H1 (cell line): ENCODE measurements at regions not wholly inside any gene's neighbourhood (a gene's known extent, or its start where the extent isn't known, plus 50 kb on each side); places are given as distances from the start of the nearest gene placed in this dataset.

Source experiments
- CEBPB ChIP-seq: IDR thresholded peaks from 2 replicates; pipeline ENCODE4 v1.6.1; 2012; ENCODE audit warnings: low read depth, low read length
- CTCF ChIP-seq, 3 experiments: IDR thresholded peaks; 1 replicate in 2 of 3; 2 replicates in 1 of 3; pipeline versions ENCODE4 v1.5.1 to v1.6.1; 2011; ENCODE audit warnings: low read length in 3 of 3, mild to moderate bottlenecking in 3 of 3, inconsistent platforms in 2 of 3, low read depth in 1 of 3, moderate library complexity in 1 of 3; ENCODE audit not compliant: insufficient read depth in 1 of 3; ENCODE audit errors: control extremely low read depth in 1 of 3
- FOSL1 ChIP-seq: IDR thresholded peaks from 2 replicates; pipeline ENCODE4 v1.6.1; 2011; ENCODE audit warnings: mild to moderate bottlenecking, low read depth, low read length, moderate library complexity; ENCODE audit not compliant: insufficient read depth
- GTF2F1 ChIP-seq: IDR thresholded peaks from 2 replicates; pipeline ENCODE4 v1.6.1; 2012; ENCODE audit warnings: low read depth, low read length, improper control_type of control experiment, borderline replicate concordance
- POLR2A ChIP-seq, 2 experiments: IDR thresholded peaks; 1 replicate in 1 of 2; 2 replicates in 1 of 2; pipeline ENCODE4 v1.6.1; 2011; ENCODE audit warnings: low read depth in 2 of 2, low read length in 2 of 2, mild to moderate bottlenecking in 2 of 2; ENCODE audit errors: control extremely low read depth in 1 of 2
- POLR2AphosphoS5 ChIP-seq: IDR thresholded peaks from 2 replicates; pipeline ENCODE4 v1.6.1; 2011; ENCODE audit warnings: low read depth, low read length
- RFX5 ChIP-seq: IDR thresholded peaks from 2 replicates; pipeline ENCODE4 v1.6.1; 2011; ENCODE audit warnings: low read depth, low read length, improper control_type of control experiment, borderline replicate concordance
- SUZ12 ChIP-seq: fragments of 200-600 bp; sonication (generic); IDR thresholded peaks from 2 replicates; pipeline ENCODE4 v1.6.1; 2012; ENCODE audit warnings: mild to moderate bottlenecking, inconsistent platforms, low read length, moderate library complexity, mixed read lengths
- TF ChIP-seq, protein P1 (sequence below): IDR thresholded peaks from 2 replicates; pipeline ENCODE4 v1.6.1; 2012; ENCODE audit warnings: inconsistent platforms

DNA sequence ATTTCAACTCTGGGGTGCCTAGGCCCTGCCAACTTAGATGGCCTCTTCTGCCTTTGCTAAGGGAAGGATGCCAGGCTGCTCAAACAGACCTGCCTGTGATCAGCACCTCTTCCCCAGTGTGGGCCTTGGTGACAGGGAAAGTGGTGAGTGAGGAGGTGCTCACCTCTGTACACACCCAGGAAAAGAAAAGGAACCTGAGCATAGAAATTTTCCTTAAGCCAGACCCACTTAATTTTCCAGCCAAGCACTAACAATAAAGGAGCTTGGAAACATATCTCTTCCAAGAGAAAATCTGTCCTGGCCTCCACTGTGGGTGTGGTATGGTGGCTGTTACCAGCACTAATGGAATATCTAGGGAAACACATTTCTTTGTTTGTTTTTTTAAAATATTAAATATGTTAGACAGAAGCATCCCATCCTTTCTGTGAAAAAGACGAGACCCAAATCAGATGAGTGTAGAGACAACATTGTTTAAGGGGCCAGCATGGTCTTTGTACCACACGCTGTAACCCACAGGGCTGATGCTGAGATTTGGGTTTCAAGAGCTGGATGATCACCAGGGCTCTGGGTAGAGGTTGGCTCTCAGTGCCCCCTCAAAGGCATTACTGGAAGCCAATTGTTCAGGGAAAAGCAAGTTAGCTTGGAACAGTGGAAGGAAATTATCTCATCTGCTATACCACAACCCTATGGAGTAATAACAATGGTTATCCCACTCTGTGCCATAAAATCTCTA is 472.2 kb downstream of the INSC start:
- no peak for TF ChIP-seq RFX5
- no peak for TF ChIP-seq CEBPB
- TF ChIP-seq CTCF (IDR thresholded peaks at IDR 0.05; ENCODE audit: control extremely low read depth in 1 of 3, insufficient read depth in 1 of 3, low read depth in 1 of 3, low read length in 3 of 3), result no peak
- no peak for TF ChIP-seq GTF2F1
- TF ChIP-seq, protein P1, sequence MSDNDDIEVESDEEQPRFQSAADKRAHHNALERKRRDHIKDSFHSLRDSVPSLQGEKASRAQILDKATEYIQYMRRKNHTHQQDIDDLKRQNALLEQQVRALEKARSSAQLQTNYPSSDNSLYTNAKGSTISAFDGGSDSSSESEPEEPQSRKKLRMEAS, result no peak
- TF ChIP-seq POLR2AphosphoS5, result no peak
- TF ChIP-seq POLR2A (IDR thresholded peaks at IDR 0.05; ENCODE audit: control extremely low read depth in 1 of 2, low read depth in 2 of 2, low read length in 2 of 2), result no peak
- no peak for TF ChIP-seq SUZ12
- TF ChIP-seq FOSL1, result no peak
